DLD1 (cell line): ENCODE measurements at regions not wholly inside any gene's neighbourhood (a gene's known extent, or its start where the extent isn't known, plus 50 kb on each side); places are given as distances from the start of the nearest gene placed in this dataset.
"Not testable (repeated sequence)": the region's sequence is repeated elsewhere in the genome, so short reads cannot be mapped to it uniquely, and the experiment has no call there.

Experiments
- in situ Hi-C: cut with HindIII; loops from 2 replicates; pipeline ENCODE4 v1.10.0; 2017; ENCODE audit warnings: low sequenced_read_pairs

GRCh38 chr2:60358476-60358875, 195.0 kb downstream of the BCL11A start:
- in situ Hi-C loops, result no loop called here

- in situ Hi-C loops, result no loop called here
These were observed 195.5 kb downstream of the BCL11A start for GRCh38 chr2:60357996-60358395.

- in situ Hi-C loops, result no loop called here
These were observed 197.1 kb downstream of the BCL11A start for GRCh38 chr2:60356346-60356745.

GRCh38 chr2:60355849-60356261, 197.6 kb downstream of the BCL11A start:
- in situ Hi-C loops, result no loop called here

GRCh38 chr2:60354713-60355112, 198.7 kb downstream of the BCL11A start:
- in situ Hi-C loops, result no loop called here

GRCh38 chr2:60353863-60354262, 199.6 kb downstream of the BCL11A start:
- in situ Hi-C loops, result no loop called here

GRCh38 chr2:60353406-60353800, 200.1 kb downstream of the BCL11A start:
- in situ Hi-C loops, result no loop called here

- in situ Hi-C loops, result no loop called here
These were observed 200.7 kb downstream of the BCL11A start for GRCh38 chr2:60352491-60353405.

- in situ Hi-C loops, result no loop called here
These were observed 201.7 kb downstream of the BCL11A start for GRCh38 chr2:60351802-60352201.

- in situ Hi-C loops, result no loop called here
These were observed 202.1 kb downstream of the BCL11A start for GRCh38 chr2:60351321-60351720.

- in situ Hi-C loops, result no loop called here
These were observed 202.7 kb downstream of the BCL11A start for GRCh38 chr2:60350791-60351190.

- in situ Hi-C loops, result no loop called here
These were observed 205.7 kb downstream of the BCL11A start for GRCh38 chr2:60347781-60348180.

- in situ Hi-C loops, result not testable (repeated sequence)
These were observed 211.0 kb downstream of the BCL11A start for GRCh38 chr2:60342491-60342890.

GRCh38 chr2:60341151-60341550, 212.3 kb downstream of the BCL11A start:
- in situ Hi-C loops, result no loop called here

- in situ Hi-C loops, result no loop called here
These were observed 214.2 kb downstream of the BCL11A start for GRCh38 chr2:60339286-60339685.

GRCh38 chr2:60337142-60337497, 216.3 kb downstream of the BCL11A start:
- in situ Hi-C loops, result no loop called here

- in situ Hi-C loops, result no loop called here
These were observed 216.9 kb downstream of the BCL11A start for GRCh38 chr2:60336442-60337141.

- in situ Hi-C loops, result no loop called here
These were observed 217.8 kb downstream of the BCL11A start for GRCh38 chr2:60335533-60336237.

- in situ Hi-C loops, result no loop called here
These were observed 218.8 kb downstream of the BCL11A start for GRCh38 chr2:60334610-60335009.

GRCh38 chr2:60333264-60333663, 220.2 kb downstream of the BCL11A start:
- in situ Hi-C loops, result no loop called here

GRCh38 chr2:60331115-60331809, 222.2 kb downstream of the BCL11A start:
- in situ Hi-C loops, result no loop called here
